Breast epithelium (tissue), 3 donors: ENCODE measurements at regions not wholly inside any gene's neighbourhood (a gene's known extent, or its start where the extent isn't known, plus 50 kb on each side); places are given as distances from the start of the nearest gene placed in this dataset.

Experiments
- CTCF ChIP-seq, 3 donors: fragments of 450-650 bp; IDR thresholded peaks; one replicate each; pipeline ENCODE4 v1.5.1; 2016 to 2017; ENCODE audit warnings: antibody characterized with exemption in 3 of 3, mild to moderate bottlenecking in 3 of 3, moderate library complexity in 3 of 3
- POLR2A ChIP-seq: fragments of 450-650 bp; IDR thresholded peaks from one replicate; pipeline ENCODE4 v1.6.1; 2016; ENCODE audit warnings: antibody characterized with exemption, mild to moderate bottlenecking, moderate library complexity
- POLR2AphosphoS5 ChIP-seq, 3 donors: sonication (generic); formaldehyde crosslinking; IDR thresholded peaks; one replicate each; pipeline ENCODE4 v1.6.1; 2017; ENCODE audit warnings: antibody characterized with exemption in 3 of 3

GRCh38 chr3:82467051-82467450 is 705.6 kb upstream of the GBE1 start:
- no peak for TF ChIP-seq CTCF (IDR thresholded peaks at IDR 0.05)
- TF ChIP-seq POLR2A, result no peak
- TF ChIP-seq POLR2AphosphoS5 (IDR thresholded peaks at IDR 0.05), result no peak
